Esophagus (tissue), 2 donors: ENCODE measurements at regions not wholly inside any gene's neighbourhood (a gene's known extent, or its start where the extent isn't known, plus 50 kb on each side); places are given as distances from the start of the nearest gene placed in this dataset.

Experiments
- H3K27ac ChIP-seq, 2 donors: one replicate each; pipeline ENCODE4 v1.5.1; 2013; ENCODE audit warnings: low read depth in 2 of 2, mild to moderate bottlenecking in 2 of 2, inconsistent platforms in 1 of 2, low read length in 1 of 2, moderate library complexity in 1 of 2
- H3K27me3 ChIP-seq, 2 donors: one replicate each; pipeline ENCODE4 v1.6.1; 2013; ENCODE audit warnings: low read length in 2 of 2, control low read depth in 1 of 2, mild to moderate bottlenecking in 1 of 2; ENCODE audit not compliant: insufficient read depth in 2 of 2, control insufficient read depth in 1 of 2
- H3K36me3 ChIP-seq, 2 donors: one replicate each; pipeline ENCODE4 v1.6.1; 2013; ENCODE audit warnings: low read length in 1 of 2; ENCODE audit not compliant: control insufficient read depth in 2 of 2, insufficient read depth in 2 of 2
- H3K4me1 ChIP-seq, 2 donors: one replicate each; pipeline ENCODE4 v1.6.1; 2013; ENCODE audit warnings: low read length in 1 of 2; ENCODE audit not compliant: control insufficient read depth in 2 of 2, insufficient read depth in 2 of 2
- H3K4me3 ChIP-seq, 2 donors: one replicate each; pipeline ENCODE4 v1.5.1; 2013; ENCODE audit warnings: low read length in 2 of 2, mild to moderate bottlenecking in 2 of 2, low read depth in 1 of 2, moderate library complexity in 1 of 2
- H3K9me3 ChIP-seq, 2 donors: one replicate each; pipeline ENCODE4 v1.6.1; 2013; ENCODE audit warnings: mild to moderate bottlenecking in 2 of 2, low read depth in 1 of 2, low read length in 1 of 2, moderate library complexity in 1 of 2; ENCODE audit not compliant: control insufficient read depth in 2 of 2, insufficient read depth in 1 of 2
- WGBS, 2 donors: extraction: QIAGEN DNeasy Blood & Tissue Kit; methylation state at CpG; one replicate each; pipeline ENCODE4 v1.1.7; 2013; 5-methylcytosine and 5-hydroxymethylcytosine counted together
- donor health status: healthy with polysubstance abuse.
- donor health status: Bipolar disorder and iron deficiency.

DNA sequence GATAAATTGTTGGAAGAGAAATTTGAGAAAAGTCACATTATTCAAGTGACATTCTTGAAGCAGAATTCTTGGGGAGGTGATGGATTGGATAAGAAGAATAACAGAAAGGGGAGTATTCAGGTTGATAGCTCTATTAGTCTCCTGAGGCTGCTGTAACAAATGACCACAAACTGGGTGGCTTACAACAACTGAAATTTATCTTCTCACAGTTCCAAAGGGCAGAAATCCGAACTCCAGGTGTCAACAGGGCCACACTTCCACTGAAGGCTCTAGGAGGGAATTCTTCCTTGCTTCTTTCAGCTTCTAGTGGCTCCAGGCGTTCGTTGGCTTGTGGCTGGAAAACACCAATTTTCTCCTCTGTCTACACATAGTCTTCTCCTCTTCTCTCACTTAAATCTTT, 99.8 kb downstream of the TES start:
- Histone ChIP-seq H3K36me3 (no peaks in the 10 kb centered on the region), H3K9me3 (no peaks in the 10 kb centered on the region), H3K4me3 (no peak overlapping the region), H3K27ac (no peak overlapping the region), H3K27me3 (no peaks in the 10 kb centered on the region), H3K4me1 (no peaks in the 10 kb centered on the region)
- WGBS, 2 donors: 76 to 88% methylated on average over 3 of the region's 3 CpGs

DNA sequence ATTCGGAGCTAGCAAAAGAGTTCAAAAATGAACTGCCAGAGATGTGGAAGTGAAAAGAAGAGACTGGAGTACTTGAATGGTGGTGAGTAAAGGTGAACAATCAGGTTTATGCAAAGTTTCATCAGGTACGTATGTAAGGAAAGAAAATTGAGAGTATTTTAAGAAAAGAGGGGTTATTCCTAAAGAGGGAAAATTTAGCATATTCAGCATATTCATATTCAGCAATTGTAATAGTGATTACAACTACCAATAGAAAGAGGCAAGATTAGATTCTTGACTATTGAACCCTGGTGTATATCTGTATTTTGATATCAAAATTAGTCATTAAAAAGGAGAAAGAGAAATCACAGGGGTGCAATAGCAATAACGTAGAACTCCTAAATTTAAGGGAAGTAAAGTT, 100.9 kb downstream of the TES start:
- no peaks in the 10 kb centered on the region for H3K4me1 ChIP-seq
- no peaks in the 10 kb centered on the region for H3K9me3 ChIP-seq
- no peak overlapping the region for H3K27ac ChIP-seq
- WGBS, 2 donors: 92 to 94% methylated on average over 3 of the region's 3 CpGs
- H3K4me3 ChIP-seq: no peak overlapping the region
- H3K36me3 ChIP-seq: no peaks in the 10 kb centered on the region
- no peaks in the 10 kb centered on the region for H3K27me3 ChIP-seq

DNA sequence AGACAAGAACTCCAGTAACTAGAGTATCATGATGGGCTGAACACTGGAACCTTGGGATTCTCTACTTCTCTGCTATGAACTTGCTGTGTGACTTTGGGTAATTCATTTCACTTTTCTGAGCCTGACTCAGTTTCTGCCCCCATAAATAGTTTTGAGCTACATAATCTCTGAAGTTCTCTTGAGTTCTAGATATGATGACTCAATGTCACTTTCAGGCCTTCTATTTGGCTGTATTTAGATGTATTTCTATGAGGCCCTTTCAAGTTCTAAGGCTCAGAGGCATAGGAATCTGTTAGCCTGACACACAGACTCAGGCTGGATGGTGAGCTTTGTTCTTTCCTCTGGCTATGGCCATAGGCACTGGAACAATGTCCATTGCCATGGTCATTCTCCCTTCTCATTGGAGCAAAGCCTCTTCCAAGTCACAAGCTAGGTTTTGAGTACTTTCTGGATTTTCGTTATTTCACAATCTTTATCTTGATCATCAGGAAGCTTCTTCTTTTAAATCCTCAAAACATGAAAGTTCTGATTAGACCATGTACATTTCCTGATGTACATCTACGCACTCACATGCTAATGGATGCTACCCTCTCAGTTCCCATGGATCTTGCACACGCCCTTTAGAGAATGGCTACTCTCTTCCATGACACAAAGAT, 101.6 kb downstream of the TES start:
- Histone ChIP-seq H3K36me3 (no peaks in the 10 kb centered on the region), H3K27me3 (no peaks in the 10 kb centered on the region), H3K4me3 (no peak overlapping the region), H3K4me1 (no peaks in the 10 kb centered on the region), H3K27ac (no peak overlapping the region), H3K9me3 (no peaks in the 10 kb centered on the region)
- WGBS, 2 donors: 93 to 95% methylated on average over 3 of the region's 3 CpGs

DNA sequence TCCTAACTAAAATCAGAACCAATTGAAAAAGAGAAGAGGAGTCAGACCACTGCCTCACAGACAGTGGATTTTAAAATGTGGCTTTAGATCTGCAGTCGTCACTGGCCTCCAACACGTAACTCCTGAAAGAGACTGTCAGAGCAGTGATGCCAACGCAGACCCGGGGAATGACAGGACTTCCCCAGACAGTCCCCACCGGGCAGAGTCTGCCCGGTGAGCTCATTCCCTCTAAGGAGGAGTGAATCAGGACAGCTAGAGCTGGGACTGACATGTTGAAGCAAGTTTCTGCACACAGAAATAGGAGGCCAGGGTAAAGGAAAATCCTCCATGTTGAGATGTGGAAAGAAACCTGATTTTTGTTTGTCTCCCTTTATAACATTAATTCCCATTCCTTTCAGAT, 105.0 kb downstream of the TES start:
- Histone ChIP-seq H3K4me1 (no peaks in the 10 kb centered on the region), H3K36me3 (no peaks in the 10 kb centered on the region), H3K27me3 (no peaks in the 10 kb centered on the region), H3K9me3 (no peaks in the 10 kb centered on the region), H3K27ac (peak overlapping the region; percentile 17 to 41), H3K4me3 (no peak overlapping the region)
- WGBS, 2 donors: 42 to 65% methylated on average over 6 of the region's 6 CpGs

DNA sequence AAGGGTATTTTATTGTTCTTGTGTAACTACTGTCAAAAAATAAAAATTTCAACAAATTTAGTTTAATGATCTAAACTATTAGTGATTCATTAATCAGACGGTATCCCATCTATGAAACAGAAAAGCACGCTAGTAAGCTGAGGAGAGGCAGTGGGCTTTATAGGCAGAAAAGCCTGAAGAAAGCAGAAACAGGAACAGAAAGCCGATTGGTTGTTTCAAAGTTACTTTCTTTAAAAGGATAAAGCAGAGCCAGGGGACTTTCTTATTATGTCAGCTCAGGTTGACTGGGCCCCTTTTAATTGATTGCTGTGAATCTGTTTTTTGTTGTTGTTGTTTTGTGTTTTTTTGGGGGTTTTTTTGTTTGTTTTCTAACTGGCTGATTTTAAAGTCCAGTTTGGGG, 105.5 kb downstream of the TES start:
- H3K4me3 ChIP-seq: no peak overlapping the region
- H3K27me3 ChIP-seq: no peaks in the 10 kb centered on the region
- H3K36me3 ChIP-seq: no peaks in the 10 kb centered on the region
- no peak overlapping the region for H3K27ac ChIP-seq
- no peaks in the 10 kb centered on the region for H3K4me1 ChIP-seq
- H3K9me3 ChIP-seq: no peaks in the 10 kb centered on the region
- WGBS, 2 donors: 65 to 72% methylated on average over 3 of the region's 3 CpGs

DNA sequence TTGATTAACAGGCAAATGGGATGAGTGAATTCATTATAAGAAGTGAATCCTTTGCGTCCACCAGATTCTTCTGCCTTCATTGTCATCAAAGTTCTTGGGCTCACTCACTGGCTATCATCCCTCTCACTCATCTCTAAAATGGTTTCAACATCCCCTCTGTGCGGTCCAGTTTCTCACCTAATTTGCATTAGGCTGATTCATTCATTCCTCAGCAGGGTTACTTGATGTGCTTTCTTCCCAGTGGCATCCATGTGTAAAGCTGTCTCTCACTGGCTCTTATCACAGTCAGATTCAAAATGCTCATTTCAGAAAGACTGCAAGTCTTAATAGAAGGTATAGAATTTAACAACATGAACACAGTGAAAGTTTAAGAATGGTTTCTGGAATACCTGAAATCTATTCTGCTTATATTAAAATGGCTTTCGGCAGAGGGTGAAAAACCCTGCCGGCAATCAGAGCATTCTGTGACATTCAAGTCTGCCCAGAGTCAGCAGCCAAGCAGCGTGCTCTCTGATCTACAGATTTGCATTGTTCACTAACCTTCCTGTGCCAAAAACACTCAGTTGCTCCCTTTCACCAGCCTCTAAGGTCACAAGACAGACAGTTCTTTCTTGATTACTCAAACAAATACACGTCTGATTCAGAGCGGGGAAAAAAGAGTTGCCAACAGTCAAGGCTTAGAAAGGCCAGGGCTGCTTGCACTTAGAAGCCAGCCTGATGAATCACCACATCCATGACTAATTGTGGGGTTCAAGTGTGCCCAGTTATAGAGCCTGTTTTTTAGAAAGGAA, 106.7 kb downstream of the TES start:
- H3K27ac ChIP-seq: peak overlapping the region; percentile 54 to 79

DNA sequence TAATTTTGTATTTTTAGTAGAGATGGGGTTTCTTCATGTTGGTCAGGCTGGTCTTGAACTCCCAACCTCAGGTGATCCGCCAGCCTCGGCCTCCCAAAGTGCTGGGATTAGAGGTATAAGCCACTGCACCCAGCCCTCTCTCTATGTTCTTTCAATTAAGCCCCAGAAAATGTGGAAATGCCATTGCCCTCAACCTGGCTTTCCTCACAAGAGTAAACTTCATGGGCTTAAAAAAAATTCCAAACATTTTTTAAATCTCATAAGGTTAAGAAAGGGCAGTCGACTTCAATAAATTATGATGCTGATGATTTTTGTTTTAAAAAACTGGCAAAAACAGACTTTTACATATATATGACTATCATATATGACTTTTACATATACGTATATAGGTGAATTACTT, 107.6 kb downstream of the TES start:
- Histone ChIP-seq H3K36me3 (no peaks in the 10 kb centered on the region), H3K27me3 (no peaks in the 10 kb centered on the region), H3K27ac (peak overlapping the region in 1 of 2 donors; percentile 54), H3K9me3 (no peaks in the 10 kb centered on the region), H3K4me3 (no peak overlapping the region), H3K4me1 (no peaks in the 10 kb centered on the region)
- WGBS, 2 donors: 78 to 86% methylated on average over 4 of the region's 4 CpGs

More for the DNA sequence above, 106.7 kb downstream of the TES start:
- Histone ChIP-seq H3K27me3 (no peaks in the 10 kb centered on the region), H3K9me3 (no peaks in the 10 kb centered on the region), H3K36me3 (no peaks in the 10 kb centered on the region), H3K4me3 (peak overlapping the region in 1 of 2 donors; percentile 1), H3K4me1 (no peaks in the 10 kb centered on the region)
- WGBS, 2 donors: 18 to 28% methylated on average over 7 of the region's 7 CpGs

DNA sequence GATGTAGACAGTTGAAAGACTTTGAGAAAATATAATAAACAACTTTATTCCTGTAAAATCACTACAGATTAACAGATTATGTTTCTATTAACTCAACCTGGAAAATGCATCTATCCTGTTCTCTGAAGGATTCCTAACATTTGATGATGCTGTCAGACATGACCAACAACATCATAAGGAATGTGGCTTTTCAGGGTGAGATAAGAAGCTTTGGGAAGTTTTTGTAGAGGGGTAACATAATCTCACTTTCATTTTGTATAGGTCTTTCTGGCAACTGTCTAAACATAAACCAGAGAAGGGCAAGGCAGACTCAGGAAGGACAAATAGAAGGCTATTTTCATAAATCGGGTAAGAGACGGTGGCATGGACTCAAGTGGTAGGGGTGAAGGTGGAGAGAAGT, 112.2 kb downstream of the TES start:
- Histone ChIP-seq H3K4me1 (no peaks in the 10 kb centered on the region), H3K4me3 (no peak overlapping the region), H3K36me3 (no peaks in the 10 kb centered on the region), H3K27ac (no peak overlapping the region), H3K9me3 (no peaks in the 10 kb centered on the region), H3K27me3 (no peaks in the 10 kb centered on the region)
- 94 to 97% methylated on average over 2 of the region's 2 CpGs for WGBS, 2 donors

DNA sequence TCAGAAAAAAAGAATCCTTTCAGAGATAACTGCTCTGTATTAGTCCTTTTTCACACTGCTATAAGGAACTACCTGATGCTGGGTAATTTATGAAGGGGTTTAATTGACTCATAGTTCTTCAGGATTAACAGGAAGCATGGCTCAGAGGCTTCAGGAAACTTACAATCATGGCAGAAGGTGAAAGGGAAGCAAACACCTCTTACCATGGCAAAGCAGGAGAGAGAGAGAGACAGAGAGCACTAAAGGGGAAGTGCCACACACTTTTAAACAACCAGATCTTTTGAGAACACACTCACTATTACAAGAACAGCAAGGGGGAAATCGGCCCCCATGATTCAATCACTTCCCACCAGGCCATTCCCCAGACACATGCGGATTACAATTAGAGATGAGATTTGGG, 114.2 kb downstream of the TES start:
- no peak overlapping the region for H3K27ac ChIP-seq
- no peaks in the 10 kb centered on the region for H3K4me1 ChIP-seq
- no peaks in the 10 kb centered on the region for H3K27me3 ChIP-seq
- WGBS, 2 donors: 81 to 86% methylated on average over 2 of the region's 2 CpGs
- H3K4me3 ChIP-seq: no peak overlapping the region
- no peaks in the 10 kb centered on the region for H3K9me3 ChIP-seq
- no peaks in the 10 kb centered on the region for H3K36me3 ChIP-seq

DNA sequence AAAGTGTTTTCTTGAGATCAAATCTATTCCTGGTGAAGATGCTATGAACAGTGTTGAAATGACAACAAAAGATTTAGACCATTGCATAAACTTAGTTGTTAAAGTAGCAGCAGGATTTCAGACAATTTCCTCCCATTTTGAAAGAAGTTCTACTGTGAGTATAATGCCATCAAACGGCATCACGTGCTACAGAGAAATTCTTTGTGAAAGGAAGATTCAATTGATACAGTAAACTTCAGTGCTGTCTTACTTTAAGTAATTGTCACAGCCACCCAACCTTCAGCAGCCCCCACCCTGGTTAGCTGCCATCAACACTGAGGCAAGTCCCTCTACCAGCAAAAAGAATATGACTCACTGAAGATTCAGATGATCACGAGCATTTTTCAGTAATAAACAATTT, 115.2 kb downstream of the TES start:
- H3K4me1 ChIP-seq: no peaks in the 10 kb centered on the region
- no peak overlapping the region for H3K27ac ChIP-seq
- WGBS, 2 donors: 80 to 90% methylated on average over 3 of the region's 3 CpGs
- H3K27me3 ChIP-seq: no peaks in the 10 kb centered on the region
- H3K9me3 ChIP-seq: no peaks in the 10 kb centered on the region
- no peaks in the 10 kb centered on the region for H3K36me3 ChIP-seq
- H3K4me3 ChIP-seq: no peak overlapping the region
